WI38 (cell line): ENCODE measurements at regions not wholly inside any gene's neighbourhood (a gene's known extent, or its start where the extent isn't known, plus 50 kb on each side); places are given as distances from the start of the nearest gene placed in this dataset.

Source experiments
- H3K4me3 ChIP-seq: 2 replicates; pipeline ENCODE4 v1.5.1; 2011; ENCODE audit warnings: low read depth, mild to moderate bottlenecking, control low read depth, low read length
- TF ChIP-seq, protein P1 (sequence below): IDR thresholded peaks from 2 replicates; pipeline ENCODE4 v1.5.1; 2012; ENCODE audit warnings: low read depth, mild to moderate bottlenecking, control low read depth, low read length

DNA sequence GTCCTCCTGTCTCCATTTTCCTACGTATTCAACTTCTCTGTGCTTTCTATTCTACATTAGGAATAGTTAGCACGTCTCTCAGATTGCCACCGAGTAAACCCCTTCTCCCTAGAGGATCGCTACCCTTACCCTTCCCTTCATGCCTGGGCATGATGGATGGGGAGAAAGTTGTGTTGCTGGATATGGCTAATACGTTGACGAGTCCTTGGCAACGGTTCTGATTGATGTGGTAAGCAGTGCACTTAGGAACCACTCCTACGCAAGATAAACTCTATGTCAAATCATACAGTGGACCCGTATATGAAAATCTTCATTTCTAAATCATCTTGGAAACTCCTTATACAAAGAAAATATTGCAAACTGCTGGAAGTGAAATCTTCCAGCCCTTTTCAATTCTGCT, 224.5 kb downstream of the EFNB2 start:
- no peak overlapping the region for H3K4me3 ChIP-seq
- TF ChIP-seq, protein P1, sequence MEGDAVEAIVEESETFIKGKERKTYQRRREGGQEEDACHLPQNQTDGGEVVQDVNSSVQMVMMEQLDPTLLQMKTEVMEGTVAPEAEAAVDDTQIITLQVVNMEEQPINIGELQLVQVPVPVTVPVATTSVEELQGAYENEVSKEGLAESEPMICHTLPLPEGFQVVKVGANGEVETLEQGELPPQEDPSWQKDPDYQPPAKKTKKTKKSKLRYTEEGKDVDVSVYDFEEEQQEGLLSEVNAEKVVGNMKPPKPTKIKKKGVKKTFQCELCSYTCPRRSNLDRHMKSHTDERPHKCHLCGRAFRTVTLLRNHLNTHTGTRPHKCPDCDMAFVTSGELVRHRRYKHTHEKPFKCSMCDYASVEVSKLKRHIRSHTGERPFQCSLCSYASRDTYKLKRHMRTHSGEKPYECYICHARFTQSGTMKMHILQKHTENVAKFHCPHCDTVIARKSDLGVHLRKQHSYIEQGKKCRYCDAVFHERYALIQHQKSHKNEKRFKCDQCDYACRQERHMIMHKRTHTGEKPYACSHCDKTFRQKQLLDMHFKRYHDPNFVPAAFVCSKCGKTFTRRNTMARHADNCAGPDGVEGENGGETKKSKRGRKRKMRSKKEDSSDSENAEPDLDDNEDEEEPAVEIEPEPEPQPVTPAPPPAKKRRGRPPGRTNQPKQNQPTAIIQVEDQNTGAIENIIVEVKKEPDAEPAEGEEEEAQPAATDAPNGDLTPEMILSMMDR, result no peak

DNA sequence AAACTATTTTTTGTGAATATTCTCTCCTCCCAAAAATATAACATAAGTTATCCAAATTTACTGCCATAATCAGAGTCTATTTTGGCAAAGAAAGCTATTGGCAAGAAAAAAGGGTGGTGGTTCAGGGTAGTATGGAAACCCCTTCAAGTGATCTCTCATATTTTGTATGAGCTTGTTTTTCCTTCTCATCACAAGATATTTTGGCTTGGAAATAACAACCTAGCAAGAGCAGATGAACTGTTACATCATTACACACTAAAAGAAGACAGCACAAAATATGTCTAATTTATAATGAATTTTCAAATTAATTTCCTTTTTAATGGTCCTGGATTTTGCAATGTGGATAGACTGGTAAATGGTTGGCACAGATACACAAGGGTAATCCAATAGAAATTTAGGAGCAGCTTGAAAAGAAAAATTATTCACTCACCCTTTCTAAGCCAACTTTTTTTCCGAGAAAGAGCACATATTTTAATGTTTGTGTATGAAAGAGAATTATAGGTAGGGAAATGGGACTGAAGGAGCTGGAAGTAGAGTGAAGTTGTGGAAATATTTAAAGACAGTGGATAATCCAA, 225.1 kb downstream of the EFNB2 start:
- no peak overlapping the region for H3K4me3 ChIP-seq
- TF ChIP-seq, protein P1, result no peak

- H3K4me3 ChIP-seq, result no peak overlapping the region
- TF ChIP-seq, protein P1, result no peak
Measured at GRCh38 chr13:106306748-106307277, 228.6 kb downstream of the EFNB2 start.

- no peak overlapping the region for H3K4me3 ChIP-seq
- TF ChIP-seq, protein P1, result no peak
Measured at GRCh38 chr13:106302843-106303242, 232.6 kb downstream of the EFNB2 start.

GRCh38 chr13:106302011-106302410, 233.5 kb downstream of the EFNB2 start:
- H3K4me3 ChIP-seq, result no peak overlapping the region
- TF ChIP-seq, protein P1, result no peak

DNA sequence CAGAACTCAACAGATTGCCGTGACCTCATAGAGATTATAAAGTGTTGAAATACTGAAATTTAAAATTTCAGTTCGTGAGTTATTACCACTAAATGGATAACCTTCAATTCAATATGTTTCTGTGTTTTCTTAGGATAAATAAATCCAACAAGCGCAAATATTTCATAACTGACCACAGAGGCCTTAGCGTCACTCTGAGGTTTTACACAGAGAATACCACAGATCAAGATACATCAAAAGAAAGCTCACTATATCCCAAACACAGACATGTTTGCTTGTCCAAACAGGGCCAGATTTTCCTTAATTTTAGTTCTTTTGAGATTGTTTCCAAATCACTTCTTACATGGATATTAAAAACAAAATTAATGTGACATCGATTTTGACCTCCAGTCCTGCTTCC, 235.8 kb downstream of the EFNB2 start:
- TF ChIP-seq, protein P1, result no peak

GRCh38 chr13:106297283-106297682, 238.2 kb downstream of the EFNB2 start:
- TF ChIP-seq, protein P1, result no peak

More for the DNA sequence above, 235.8 kb downstream of the EFNB2 start:
- no peak overlapping the region for H3K4me3 ChIP-seq

More at GRCh38 chr13:106297283-106297682, 238.2 kb downstream of the EFNB2 start:
- H3K4me3 ChIP-seq, result no peak overlapping the region
